NCI-H2107 treated with DMSO at 0.1 percent for 48 hours (cell line): ENCODE measurements at regions not wholly inside any gene's neighbourhood (a gene's known extent, or its start where the extent isn't known, plus 50 kb on each side); places are given as distances from the start of the nearest gene placed in this dataset.

Source experiments
- DNase-seq: peaks from one replicate; lab custom pipeline; 2025; ENCODE audit not compliant: unreplicated experiment; lab: John Stamatoyannopoulos, UW

DNA sequence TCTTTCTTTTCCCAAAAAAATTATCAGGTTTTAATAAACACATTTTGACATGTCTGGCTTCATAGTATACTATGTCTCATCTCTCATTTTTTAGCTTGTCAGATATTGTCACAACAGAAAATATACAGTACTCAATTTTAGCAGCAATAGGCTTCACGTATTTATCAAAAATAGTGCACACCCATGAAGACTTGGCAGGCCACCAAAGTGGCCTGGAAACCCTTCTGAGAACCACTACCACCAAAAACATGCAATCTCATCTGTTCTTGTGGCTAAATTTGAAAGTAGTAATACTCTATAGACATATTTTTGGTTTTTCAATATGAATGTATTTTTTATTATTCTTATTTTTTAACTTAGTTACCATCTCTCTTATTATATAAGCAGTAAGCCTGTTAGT is 1094.5 kb upstream of the LRRN3 start:
- no peak for DNase-seq

DNA sequence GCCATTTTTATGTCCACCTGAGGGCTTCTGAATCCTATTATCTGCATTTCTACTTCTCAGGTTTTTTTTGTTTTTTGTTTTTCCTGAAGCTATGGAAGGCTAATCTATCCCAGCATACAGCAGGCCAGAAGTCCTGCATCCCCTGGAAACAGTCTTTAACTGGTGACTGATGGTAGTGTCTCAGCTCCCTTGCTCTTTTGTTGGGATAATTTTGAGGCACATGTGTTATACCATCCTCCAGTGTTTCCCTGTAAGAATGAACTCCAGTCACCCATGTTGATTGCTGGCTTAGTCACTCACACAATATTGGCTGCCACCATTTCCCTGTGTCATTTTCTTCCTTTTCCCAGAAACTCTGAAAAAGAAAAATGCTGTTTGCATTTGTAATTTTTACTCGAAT is 1094.0 kb upstream of the LRRN3 start:
- DNase-seq: no peak

GRCh38 chr7:109997837-109998236 is 1093.1 kb upstream of the LRRN3 start:
- DNase-seq: no peak

- peak; percentile 6 for DNase-seq
Observed at GRCh38 chr7:110001254-110001938, 1089.5 kb upstream of the LRRN3 start.

DNA sequence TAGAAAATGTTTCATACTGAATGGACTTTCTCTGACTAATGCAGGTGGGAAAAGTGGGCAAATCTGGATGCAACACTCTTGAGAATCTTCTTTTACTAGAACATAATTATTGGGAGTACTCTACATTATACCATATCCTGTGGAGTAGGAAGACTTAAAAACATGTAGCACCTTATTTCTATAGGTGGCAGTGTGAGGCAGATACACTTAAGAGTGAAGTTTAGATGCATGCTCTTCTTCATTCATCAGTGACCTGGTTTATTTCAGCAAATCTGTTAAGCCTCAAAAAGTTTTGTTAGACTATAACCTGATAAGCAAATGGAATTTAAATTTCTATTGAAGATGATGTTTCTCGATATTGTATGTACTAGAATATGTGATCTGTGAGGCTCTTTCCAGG is 1087.1 kb upstream of the LRRN3 start:
- no peak for DNase-seq

- no peak for DNase-seq
Observed at GRCh38 chr7:110007320-110008063, 1083.4 kb upstream of the LRRN3 start.

DNA sequence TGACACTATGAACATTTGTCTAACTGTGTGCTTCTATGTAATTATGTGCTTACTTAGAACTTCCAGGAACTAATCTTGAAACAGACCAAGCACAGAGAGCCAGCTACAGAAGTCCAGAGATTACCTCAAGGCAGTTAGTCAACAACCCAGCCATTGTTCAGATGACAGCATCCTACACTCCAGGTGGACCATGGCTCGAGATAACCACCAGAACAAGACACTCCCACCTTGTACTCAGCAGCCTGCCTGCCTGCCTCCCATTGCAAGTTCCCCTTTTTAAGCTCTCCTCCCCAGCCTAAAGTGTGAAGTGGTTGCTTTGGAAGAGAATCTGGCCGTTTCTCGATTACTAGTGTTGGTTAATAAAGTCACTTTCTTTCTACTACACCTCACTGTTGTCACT is 1080.6 kb upstream of the LRRN3 start:
- DNase-seq: no peak

DNA sequence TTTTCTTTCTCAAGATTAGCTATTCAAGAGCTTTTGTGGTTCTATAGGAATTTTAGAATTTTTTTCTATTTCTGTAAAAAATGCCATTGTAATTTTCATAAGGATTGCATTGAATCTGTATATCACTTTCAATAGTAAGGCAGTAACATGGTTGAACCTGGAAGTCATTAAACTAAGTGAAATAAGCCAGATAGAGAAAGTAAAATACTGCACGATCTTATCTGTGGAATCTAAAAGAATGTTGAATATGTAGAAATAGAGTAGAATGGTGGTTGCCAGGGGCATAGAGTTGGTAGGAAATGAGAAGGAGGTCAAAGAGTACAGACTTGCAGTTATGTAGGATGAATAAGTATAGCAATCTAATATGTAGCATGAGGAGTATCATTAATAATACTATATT is 1073.5 kb upstream of the LRRN3 start:
- DNase-seq: no peak

DNA sequence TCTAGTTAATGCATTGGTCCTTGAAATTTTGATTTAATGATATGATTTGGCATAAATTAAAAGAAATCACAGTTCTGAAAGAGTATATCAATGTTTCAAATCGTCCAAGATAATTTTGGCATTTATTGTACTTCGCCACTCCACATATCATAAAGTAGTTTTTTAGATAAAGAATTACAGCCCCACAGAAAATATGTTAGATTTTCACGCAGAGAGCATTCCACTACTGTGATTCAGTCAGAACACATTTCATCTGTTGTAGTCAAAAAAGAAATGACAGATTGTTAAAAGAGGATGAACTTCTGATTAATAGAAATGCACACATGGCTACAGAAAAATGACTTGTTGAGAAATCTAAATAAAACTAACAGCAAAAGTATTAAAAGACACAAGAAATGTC is 1063.5 kb upstream of the LRRN3 start:
- no peak for DNase-seq

GRCh38 chr7:110043519-110043918 is 1047.4 kb upstream of the LRRN3 start:
- no peak for DNase-seq

- DNase-seq: no peak
Observed at GRCh38 chr7:110050785-110051184, 1040.1 kb upstream of the LRRN3 start.

DNA sequence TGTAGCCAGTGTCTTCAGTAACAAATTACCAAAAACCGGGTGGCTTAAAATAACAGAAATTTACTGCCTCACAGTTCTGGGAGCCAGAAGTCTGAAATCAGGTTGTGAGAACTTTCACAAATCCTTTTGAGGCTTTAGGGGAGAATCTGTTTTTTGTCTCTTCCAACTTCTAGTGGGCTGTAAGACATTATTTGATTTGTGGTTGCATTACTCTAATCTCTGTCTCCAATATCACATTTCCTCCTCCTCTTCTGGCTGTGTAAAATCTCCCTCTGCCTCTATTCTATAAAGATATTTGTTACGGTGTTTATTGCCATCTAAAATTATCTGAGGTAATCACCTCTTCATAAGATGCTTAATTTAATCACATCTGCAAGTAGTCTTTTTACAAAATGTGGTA is 1039.6 kb upstream of the LRRN3 start:
- no peak for DNase-seq

DNA sequence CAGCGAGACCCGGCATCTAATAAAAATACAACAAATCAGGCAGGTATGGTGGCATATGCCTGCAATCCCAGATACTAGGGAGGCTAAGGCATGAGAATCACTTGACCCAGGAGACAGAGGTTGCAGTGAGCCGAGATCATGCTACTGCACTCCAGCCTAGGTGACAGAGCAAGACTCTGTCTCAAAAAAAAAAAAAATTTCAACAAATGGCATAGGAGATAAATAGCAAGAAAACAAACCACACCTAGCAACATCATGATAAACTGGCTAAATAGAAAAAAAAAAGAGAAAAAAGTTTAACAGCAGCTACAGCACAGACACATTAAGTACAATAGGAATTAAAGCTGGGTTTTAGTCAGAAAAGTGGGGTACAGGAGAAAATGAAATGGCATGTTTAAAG is 1034.6 kb upstream of the LRRN3 start:
- DNase-seq: no peak

- no peak for DNase-seq
Observed at GRCh38 chr7:110058401-110058800, 1032.5 kb upstream of the LRRN3 start.

DNA sequence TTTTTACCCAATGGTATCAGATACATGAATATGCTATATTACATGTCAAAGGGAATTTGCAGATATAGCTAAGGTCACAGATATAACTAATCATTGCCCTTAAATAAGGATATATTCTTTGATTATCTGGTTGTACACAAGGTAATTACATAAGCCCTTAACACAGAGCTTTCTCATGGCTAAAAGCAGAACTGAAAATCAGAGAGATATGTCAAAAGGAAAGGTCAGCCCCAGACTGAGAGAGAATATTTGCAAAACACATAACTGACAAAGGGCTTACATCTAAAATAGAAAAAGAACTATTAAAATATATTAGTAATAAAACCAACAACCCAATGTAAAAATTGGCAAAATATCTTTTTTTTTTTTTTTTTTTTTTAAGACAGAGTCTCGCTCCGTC is 1029.5 kb upstream of the LRRN3 start:
- no peak for DNase-seq

DNA sequence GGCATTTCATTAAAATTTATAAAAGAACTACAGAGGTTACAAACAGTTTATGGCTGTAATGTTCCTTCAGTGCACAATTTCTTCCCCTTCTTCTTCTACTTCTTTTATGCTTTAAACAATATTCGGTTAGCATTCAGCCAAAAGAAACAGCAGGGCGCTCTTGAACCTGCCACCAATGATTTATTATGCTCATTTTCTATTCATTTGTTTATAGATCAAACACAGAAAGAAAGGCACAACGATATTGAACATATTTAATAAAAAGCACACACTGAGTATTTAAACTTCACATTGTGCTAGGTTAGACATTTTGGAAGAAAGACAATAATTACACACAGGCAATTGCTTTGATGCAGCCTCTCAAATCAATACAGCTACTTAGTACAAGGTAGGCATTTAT is 1025.8 kb upstream of the LRRN3 start:
- peak; percentile 93 for DNase-seq

DNA sequence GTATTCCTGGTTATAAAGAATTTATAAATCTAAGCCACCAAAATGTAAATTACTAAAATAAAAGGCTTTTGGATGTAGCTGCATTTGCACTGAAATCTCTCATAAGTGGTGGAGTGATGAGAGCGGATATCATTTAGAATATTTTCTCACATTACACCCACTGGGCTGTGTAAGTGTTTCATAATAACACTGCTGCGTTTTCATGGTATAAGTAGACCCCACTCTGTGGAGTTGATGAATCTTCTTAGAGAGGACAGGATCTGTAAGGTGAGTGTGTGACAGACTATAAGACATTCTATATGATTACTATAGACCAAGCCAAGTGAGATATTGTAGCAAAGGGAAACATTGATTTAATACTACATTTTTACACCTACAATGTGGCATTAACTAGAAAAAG is 1024.1 kb upstream of the LRRN3 start:
- DNase-seq: no peak

- peak; percentile 19 for DNase-seq
Observed at GRCh38 chr7:110071192-110071591, 1019.7 kb upstream of the LRRN3 start.

GRCh38 chr7:110075450-110075849 is 1015.5 kb upstream of the LRRN3 start:
- DNase-seq: no peak

DNA sequence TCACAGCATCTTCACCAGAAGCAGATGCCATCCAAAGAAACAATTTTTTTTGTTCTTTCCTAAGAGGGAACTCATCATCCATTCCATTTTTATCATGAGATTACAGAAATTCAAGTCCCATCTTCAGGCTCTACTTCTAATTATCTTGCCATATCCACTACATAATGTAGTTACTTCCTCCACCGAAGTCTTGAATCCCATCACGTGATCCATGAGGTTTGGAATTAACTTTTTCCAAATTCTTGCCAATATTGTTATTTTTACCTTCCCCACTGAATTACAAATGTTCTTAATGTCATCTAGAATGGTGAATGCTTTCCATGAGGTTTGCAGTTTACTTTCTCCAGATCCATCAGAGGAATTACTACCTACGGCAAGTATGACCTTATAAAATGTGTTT is 1014.7 kb upstream of the LRRN3 start:
- no peak for DNase-seq

DNA sequence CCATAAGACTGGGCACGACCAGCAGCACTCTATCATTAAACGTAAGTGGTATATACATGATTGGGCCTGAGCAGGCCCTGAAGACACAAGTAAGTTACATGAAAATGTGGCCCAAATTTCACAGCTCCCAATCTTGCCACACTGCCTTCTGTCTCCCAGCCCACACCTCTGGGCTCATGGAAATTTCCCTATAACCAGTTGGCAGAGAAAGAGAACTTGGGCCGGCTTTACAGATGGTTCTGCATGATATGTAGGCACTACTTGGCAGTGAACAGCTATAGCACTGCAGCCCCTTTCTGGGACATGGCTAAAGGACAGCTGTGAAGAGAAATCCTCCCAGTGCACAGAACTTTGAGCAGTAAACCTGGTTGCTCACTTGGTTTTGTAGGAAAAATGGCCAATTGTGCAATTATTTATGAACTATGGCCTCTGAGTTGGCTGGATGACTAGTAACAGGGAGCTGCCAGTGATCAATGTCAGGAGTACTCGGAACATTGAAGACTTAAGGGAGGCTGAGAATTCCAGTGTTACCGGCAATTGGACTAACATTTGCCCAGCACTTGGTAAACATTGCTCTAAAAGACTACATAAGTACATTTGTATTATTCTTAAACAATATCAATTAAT is 1006.6 kb upstream of the LRRN3 start:
- no peak for DNase-seq

DNA sequence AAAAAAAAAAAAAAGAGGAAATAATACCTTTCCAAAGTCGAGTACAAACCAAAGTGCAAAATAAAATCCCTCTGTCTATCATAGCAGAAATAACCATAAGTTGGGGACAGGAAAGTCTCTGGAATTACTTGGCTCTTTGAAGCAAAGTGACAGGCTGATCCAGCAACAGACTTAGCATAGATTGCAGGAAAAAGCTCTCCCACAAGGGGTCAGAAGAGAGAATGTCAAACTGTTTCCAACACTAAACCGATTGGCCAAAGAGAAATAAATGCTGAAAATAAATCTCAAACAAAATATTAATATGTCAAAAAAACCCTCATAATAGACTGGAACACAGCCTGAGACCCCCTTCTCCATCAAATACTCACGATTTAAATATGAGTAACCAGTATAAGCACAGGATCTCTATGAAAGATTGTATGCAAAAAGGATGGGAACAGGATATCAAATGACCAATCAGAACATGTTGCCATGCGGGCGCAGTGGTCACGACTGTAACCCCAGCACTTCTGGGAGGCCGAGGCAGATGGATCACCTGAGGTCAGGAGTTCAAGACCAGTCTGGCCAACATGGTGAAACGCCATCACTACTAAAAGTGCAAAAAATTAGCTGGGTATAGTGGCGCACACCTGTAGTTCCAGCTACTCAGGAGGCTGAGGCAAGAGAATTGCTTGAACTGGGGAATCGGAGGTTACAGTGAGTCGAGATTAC is 1000.7 kb upstream of the LRRN3 start:
- no peak for DNase-seq
